ENCODE measurements at regions not wholly inside any gene's neighbourhood (a gene's known extent, or its start where the extent isn't known, plus 50 kb on each side); places are given as distances from the start of the nearest gene placed in this dataset.

DNA sequence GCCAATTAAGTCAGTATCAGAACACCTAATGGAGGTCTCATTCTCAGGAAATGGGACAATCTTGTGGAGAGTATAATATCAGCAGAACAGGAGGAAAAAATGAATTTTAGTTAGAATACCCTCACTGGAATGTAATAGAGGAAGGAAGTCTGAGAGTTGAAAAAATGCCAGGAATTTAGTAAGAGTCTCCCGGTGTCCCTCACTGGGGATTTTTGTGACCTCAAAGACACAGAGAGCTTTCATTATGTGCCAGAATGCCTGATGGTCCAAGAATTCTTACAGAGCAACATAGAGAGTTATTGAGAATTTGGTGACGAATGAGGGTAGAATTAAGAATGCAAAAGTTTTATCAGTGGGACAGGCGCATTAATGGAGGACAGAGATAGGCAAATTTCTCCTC lies 443.5 kb upstream of the B3GALT2 start:
- H3K36me3 ChIP-seq (ENCODE audit: control insufficient read depth, insufficient read depth, low read length), result no peaks in the 10 kb centered on the region
- no peak overlapping the region for H3K4me3 ChIP-seq (ENCODE audit: low read length)
- no peaks in the 10 kb centered on the region for H3K27me3 ChIP-seq (ENCODE audit: control insufficient read depth, insufficient read depth, low read length)
- no peaks in the 10 kb centered on the region for H3K4me1 ChIP-seq (ENCODE audit: control insufficient read depth, insufficient read depth, low read length)
- no peak for DNase-seq (ENCODE audit: low read depth, low spot score)
- 100% methylated on average over 1 of the region's 3 CpGs for WGBS (ENCODE audit: insufficient coverage, insufficient read length)
- no peaks in the 10 kb centered on the region for H3K9me3 ChIP-seq (ENCODE audit: control insufficient read depth, insufficient read depth, low read length)
- no peak overlapping the region for H3K27ac ChIP-seq (ENCODE audit: low read length)

DNA sequence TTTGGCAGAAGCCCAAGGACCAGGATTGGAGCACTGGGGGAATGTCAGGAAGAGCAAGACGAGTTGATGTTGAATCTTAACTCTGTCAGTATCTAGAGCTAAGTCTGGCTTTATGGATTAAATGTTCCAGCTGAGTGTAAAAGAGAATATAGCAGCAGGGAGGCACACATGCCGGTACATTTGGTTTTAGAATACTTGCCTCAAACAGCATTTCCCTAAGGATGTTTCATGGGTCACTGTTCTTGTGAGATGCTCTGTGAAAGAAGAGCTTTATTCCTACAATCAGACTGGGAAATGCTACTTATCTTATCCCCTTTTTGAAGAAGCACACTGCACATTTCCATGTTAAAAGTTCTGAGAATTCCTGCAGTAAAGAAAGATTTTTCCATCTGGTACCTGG lies 440.3 kb upstream of the B3GALT2 start:
- WGBS (ENCODE audit: insufficient coverage, insufficient read length), result no CpG with 5 or more reads among the region's 2 CpGs
- H3K27me3 ChIP-seq (ENCODE audit: control insufficient read depth, insufficient read depth, low read length), result no peaks in the 10 kb centered on the region
- H3K27ac ChIP-seq (ENCODE audit: low read length), result no peak overlapping the region
- no peak for DNase-seq (ENCODE audit: low read depth, low spot score)
- H3K9me3 ChIP-seq (ENCODE audit: control insufficient read depth, insufficient read depth, low read length), result no peaks in the 10 kb centered on the region
- H3K4me1 ChIP-seq (ENCODE audit: control insufficient read depth, insufficient read depth, low read length), result no peaks in the 10 kb centered on the region
- H3K36me3 ChIP-seq (ENCODE audit: control insufficient read depth, insufficient read depth, low read length), result no peaks in the 10 kb centered on the region
- no peak overlapping the region for H3K4me3 ChIP-seq (ENCODE audit: low read length)

DNA sequence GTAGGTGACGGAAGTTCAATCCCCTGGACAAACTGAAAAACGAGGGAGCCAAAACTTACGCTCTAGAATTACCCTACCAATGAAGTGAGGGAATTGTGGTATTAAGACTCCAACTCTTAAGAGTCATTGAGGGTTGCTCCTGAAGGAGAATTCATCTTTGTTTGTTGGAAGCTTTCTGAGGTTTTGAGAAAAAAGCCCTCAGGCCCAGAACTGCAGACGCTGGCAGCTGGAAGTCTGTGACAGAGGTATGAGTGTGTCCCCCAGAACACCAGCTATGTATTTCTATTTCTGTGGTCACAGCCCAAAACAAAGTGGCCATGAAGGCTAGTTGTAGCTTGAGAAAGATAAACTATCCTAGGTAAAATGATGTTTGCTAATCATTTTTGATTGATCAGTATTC lies 438.8 kb upstream of the B3GALT2 start:
- no CpG with 5 or more reads among the region's 4 CpGs for WGBS (ENCODE audit: insufficient coverage, insufficient read length)
- no peak for DNase-seq (ENCODE audit: low read depth, low spot score)
- Histone ChIP-seq H3K4me3 (ENCODE audit: low read length) (no peak overlapping the region), H3K4me1 (ENCODE audit: control insufficient read depth, insufficient read depth, low read length) (no peaks in the 10 kb centered on the region), H3K36me3 (ENCODE audit: control insufficient read depth, insufficient read depth, low read length) (no peaks in the 10 kb centered on the region), H3K27me3 (ENCODE audit: control insufficient read depth, insufficient read depth, low read length) (no peaks in the 10 kb centered on the region), H3K9me3 (ENCODE audit: control insufficient read depth, insufficient read depth, low read length) (no peaks in the 10 kb centered on the region), H3K27ac (ENCODE audit: low read length) (no peak overlapping the region)

- Histone ChIP-seq H3K27ac (ENCODE audit: low read length) (no peak overlapping the region), H3K4me3 (ENCODE audit: low read length) (no peak overlapping the region), H3K36me3 (ENCODE audit: control insufficient read depth, insufficient read depth, low read length) (no peaks in the 10 kb centered on the region), H3K9me3 (ENCODE audit: control insufficient read depth, insufficient read depth, low read length) (no peaks in the 10 kb centered on the region), H3K27me3 (ENCODE audit: control insufficient read depth, insufficient read depth, low read length) (no peaks in the 10 kb centered on the region), H3K4me1 (ENCODE audit: control insufficient read depth, insufficient read depth, low read length) (no peaks in the 10 kb centered on the region)
- no peak for DNase-seq (ENCODE audit: low read depth, low spot score)
- WGBS (ENCODE audit: insufficient coverage, insufficient read length), result no CpG with 5 or more reads among the region's 2 CpGs
Observed at GRCh38 chr1:193619911-193620310, 433.5 kb upstream of the B3GALT2 start.

- Histone ChIP-seq H3K9me3 (ENCODE audit: control insufficient read depth, insufficient read depth, low read length) (no peaks in the 10 kb centered on the region), H3K4me3 (ENCODE audit: low read length) (no peak overlapping the region), H3K27ac (ENCODE audit: low read length) (no peak overlapping the region), H3K27me3 (ENCODE audit: control insufficient read depth, insufficient read depth, low read length) (no peaks in the 10 kb centered on the region), H3K4me1 (ENCODE audit: control insufficient read depth, insufficient read depth, low read length) (no peaks in the 10 kb centered on the region), H3K36me3 (ENCODE audit: control insufficient read depth, insufficient read depth, low read length) (no peaks in the 10 kb centered on the region)
- no peak for DNase-seq (ENCODE audit: low read depth, low spot score)
- no CpG with 5 or more reads among the region's 2 CpGs for whole genome bisulfite sequencing (ENCODE audit: insufficient coverage, insufficient read length)
Observed at GRCh38 chr1:193614817-193615216, 428.4 kb upstream of the B3GALT2 start.

GRCh38 chr1:193614275-193614674 lies 427.9 kb upstream of the B3GALT2 start:
- Histone ChIP-seq H3K36me3 (ENCODE audit: control insufficient read depth, insufficient read depth, low read length) (no peaks in the 10 kb centered on the region), H3K4me3 (ENCODE audit: low read length) (no peak overlapping the region), H3K27me3 (ENCODE audit: control insufficient read depth, insufficient read depth, low read length) (no peaks in the 10 kb centered on the region), H3K27ac (ENCODE audit: low read length) (no peak overlapping the region), H3K4me1 (ENCODE audit: control insufficient read depth, insufficient read depth, low read length) (no peaks in the 10 kb centered on the region), H3K9me3 (ENCODE audit: control insufficient read depth, insufficient read depth, low read length) (no peaks in the 10 kb centered on the region)
- DNase-seq (ENCODE audit: low read depth, low spot score), result no peak
- no CpG with 5 or more reads among the region's 3 CpGs for WGBS (ENCODE audit: insufficient coverage, insufficient read length)

GRCh38 chr1:193613041-193613440 lies 426.6 kb upstream of the B3GALT2 start:
- Histone ChIP-seq H3K36me3 (ENCODE audit: control insufficient read depth, insufficient read depth, low read length) (no peaks in the 10 kb centered on the region), H3K27me3 (ENCODE audit: control insufficient read depth, insufficient read depth, low read length) (no peaks in the 10 kb centered on the region), H3K4me1 (ENCODE audit: control insufficient read depth, insufficient read depth, low read length) (no peaks in the 10 kb centered on the region), H3K4me3 (ENCODE audit: low read length) (no peak overlapping the region), H3K27ac (ENCODE audit: low read length) (no peak overlapping the region), H3K9me3 (ENCODE audit: control insufficient read depth, insufficient read depth, low read length) (no peaks in the 10 kb centered on the region)
- no CpG with 5 or more reads among the region's 2 CpGs for WGBS (ENCODE audit: insufficient coverage, insufficient read length)
- no peak for DNase-seq (ENCODE audit: low read depth, low spot score)

DNA sequence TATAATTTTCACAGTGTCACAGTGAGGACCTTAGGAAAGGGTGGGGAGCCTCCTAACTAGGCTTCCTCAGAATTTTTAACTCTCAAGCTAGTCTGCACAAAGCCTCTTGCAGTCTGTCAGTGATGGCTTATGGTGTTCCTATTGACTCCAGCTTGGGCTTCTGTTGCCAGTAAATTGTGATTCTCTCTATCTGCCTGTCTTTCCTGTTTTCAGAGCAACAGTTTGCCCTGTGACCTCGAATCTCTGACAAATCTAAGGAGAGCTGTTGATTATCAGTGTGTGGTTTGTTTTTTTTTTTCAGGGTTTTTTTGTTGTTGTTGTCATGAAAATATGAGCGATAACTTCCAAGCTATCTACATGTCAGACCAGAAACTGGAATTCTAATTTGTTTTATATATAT lies 423.2 kb upstream of the B3GALT2 start:
- Histone ChIP-seq H3K27me3 (ENCODE audit: control insufficient read depth, insufficient read depth, low read length) (no peaks in the 10 kb centered on the region), H3K36me3 (ENCODE audit: control insufficient read depth, insufficient read depth, low read length) (no peaks in the 10 kb centered on the region), H3K4me1 (ENCODE audit: control insufficient read depth, insufficient read depth, low read length) (no peaks in the 10 kb centered on the region), H3K27ac (ENCODE audit: low read length) (no peak overlapping the region), H3K9me3 (ENCODE audit: control insufficient read depth, insufficient read depth, low read length) (no peaks in the 10 kb centered on the region), H3K4me3 (ENCODE audit: low read length) (no peak overlapping the region)
- no CpG with 5 or more reads among the region's 2 CpGs for WGBS (ENCODE audit: insufficient coverage, insufficient read length)
- no peak for DNase-seq (ENCODE audit: low read depth, low spot score)

- Histone ChIP-seq H3K4me3 (ENCODE audit: low read length) (no peak overlapping the region), H3K27ac (ENCODE audit: low read length) (no peak overlapping the region), H3K4me1 (ENCODE audit: control insufficient read depth, insufficient read depth, low read length) (peaks cover 2% of the 10 kb centered on the region; the same call in 1 of the 2 replicates), H3K36me3 (ENCODE audit: control insufficient read depth, insufficient read depth, low read length) (no peaks in the 10 kb centered on the region), H3K27me3 (ENCODE audit: control insufficient read depth, insufficient read depth, low read length) (no peaks in the 10 kb centered on the region), H3K9me3 (ENCODE audit: control insufficient read depth, insufficient read depth, low read length) (no peaks in the 10 kb centered on the region)
- DNase-seq (ENCODE audit: low read depth, low spot score), result no peak
- WGBS (ENCODE audit: insufficient coverage, insufficient read length), result 100% methylated on average over 2 of the region's 3 CpGs
Observed at GRCh38 chr1:193607787-193608186, 421.4 kb upstream of the B3GALT2 start.

DNA sequence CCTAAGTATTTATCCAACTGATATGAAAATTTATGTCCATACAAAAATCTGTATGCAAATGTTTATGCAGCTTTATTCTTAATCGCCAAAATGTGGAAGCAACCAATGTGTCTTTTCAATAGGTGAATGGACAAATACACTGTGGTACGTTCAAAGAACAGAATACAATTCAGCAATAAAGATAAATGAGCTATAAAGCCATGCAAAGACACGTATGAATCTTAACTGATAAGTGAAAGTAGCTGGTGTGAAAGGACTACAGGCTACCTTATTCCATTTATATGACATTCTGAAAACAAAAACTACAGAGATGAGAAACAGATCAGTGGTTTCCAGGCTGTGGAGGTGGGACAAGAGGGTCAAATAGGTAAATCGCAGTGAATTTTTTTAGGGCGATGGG lies 419.6 kb upstream of the B3GALT2 start:
- Histone ChIP-seq H3K9me3 (ENCODE audit: control insufficient read depth, insufficient read depth, low read length) (no peaks in the 10 kb centered on the region), H3K27ac (ENCODE audit: low read length) (no peak overlapping the region), H3K4me1 (ENCODE audit: control insufficient read depth, insufficient read depth, low read length) (peaks cover 2% of the 10 kb centered on the region; the same call in 1 of the 2 replicates), H3K27me3 (ENCODE audit: control insufficient read depth, insufficient read depth, low read length) (no peaks in the 10 kb centered on the region), H3K4me3 (ENCODE audit: low read length) (no peak overlapping the region), H3K36me3 (ENCODE audit: control insufficient read depth, insufficient read depth, low read length) (no peaks in the 10 kb centered on the region)
- WGBS (ENCODE audit: insufficient coverage, insufficient read length), result no CpG with 5 or more reads among the region's 5 CpGs
- no peak for DNase-seq (ENCODE audit: low read depth, low spot score)

DNA sequence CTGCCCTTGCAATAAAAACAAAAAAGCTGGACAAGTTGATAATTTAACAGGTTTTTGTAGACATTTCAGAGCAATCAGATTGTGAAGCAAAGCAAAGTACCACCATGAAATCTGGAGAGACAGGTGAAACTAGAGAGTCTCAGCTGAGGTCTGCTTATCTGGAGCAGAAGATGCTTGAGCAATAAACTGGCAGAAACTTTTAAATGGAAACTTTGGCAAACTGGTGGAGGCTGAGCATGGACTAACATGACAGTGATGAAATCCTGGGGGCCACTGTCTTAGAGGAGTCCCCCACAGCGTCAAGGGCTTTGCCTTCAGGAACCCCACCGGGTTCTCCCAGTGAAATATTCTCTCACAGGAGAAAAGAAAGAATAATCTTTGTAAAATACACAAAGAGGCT lies 416.3 kb upstream of the B3GALT2 start:
- Histone ChIP-seq H3K4me3 (ENCODE audit: low read length) (no peak overlapping the region), H3K27me3 (ENCODE audit: control insufficient read depth, insufficient read depth, low read length) (no peaks in the 10 kb centered on the region), H3K9me3 (ENCODE audit: control insufficient read depth, insufficient read depth, low read length) (no peaks in the 10 kb centered on the region), H3K27ac (ENCODE audit: low read length) (no peak overlapping the region), H3K36me3 (ENCODE audit: control insufficient read depth, insufficient read depth, low read length) (no peaks in the 10 kb centered on the region), H3K4me1 (ENCODE audit: control insufficient read depth, insufficient read depth, low read length) (peaks cover 2% of the 10 kb centered on the region; the same call in 1 of the 2 replicates)
- no CpG with 5 or more reads among the region's 2 CpGs for WGBS (ENCODE audit: insufficient coverage, insufficient read length)
- DNase-seq (ENCODE audit: low read depth, low spot score), result no peak

Measured in iPS DF 6.9 (cell line).